Fibroblast of the conjunctiva (primary cell): ENCODE measurements at regions not wholly inside any gene's neighbourhood (a gene's known extent, or its start where the extent isn't known, plus 50 kb on each side); places are given as distances from the start of the nearest gene placed in this dataset.

Experiments used
- DNase-seq: peaks from one replicate; pipeline ENCODE4 v3.0.0-alpha.2; 2010; ENCODE audit warnings: low read depth

DNA sequence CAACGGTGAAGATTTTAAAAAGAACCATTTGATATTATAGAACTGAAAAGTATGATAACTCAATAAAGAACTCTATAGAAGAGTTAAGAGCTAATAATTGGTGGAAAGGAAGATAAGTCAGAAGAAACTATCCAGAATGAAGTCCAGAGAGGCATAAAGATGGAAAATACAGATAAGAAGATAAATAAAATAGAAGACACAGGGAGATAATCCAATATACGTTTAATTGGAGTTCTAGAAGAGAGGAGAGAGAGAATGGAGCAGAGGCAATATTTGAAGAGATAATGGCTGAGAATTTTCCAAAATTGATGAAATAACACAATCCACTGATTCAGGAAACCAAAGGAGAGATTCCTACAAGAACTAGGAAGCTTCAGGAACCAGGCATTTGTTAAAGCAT is 49.8 kb upstream of the EPHB3 start:
- no peak for DNase-seq
